ENCODE measurements at regions not wholly inside any gene's neighbourhood (a gene's known extent, or its start where the extent isn't known, plus 50 kb on each side); places are given as distances from the start of the nearest gene placed in this dataset.
A peak's percentile ranks its signal among the peaks of the same experiment; 100 is the strongest.

- no peak for DNase-seq (ENCODE audit: low read depth)
These were observed 1407.6 kb upstream of the USP9Y start for GRCh38 chrY:11293392-11293791.

GRCh38 chrY:11334151-11334550 lies 1366.9 kb upstream of the USP9Y start:
- DNase-seq (ENCODE audit: low read depth): peak; percentile 4
